Body of pancreas (tissue), 4 donors: ENCODE measurements at regions not wholly inside any gene's neighbourhood (a gene's known extent, or its start where the extent isn't known, plus 50 kb on each side); places are given as distances from the start of the nearest gene placed in this dataset.

Experiments used
- ATAC-seq: fragments of 150-250 bp; one replicate; pipeline ENCODE4 v1.9.1; 2016
- DNase-seq, 4 donors: peaks; one replicate each; pipeline ENCODE4 v3.0.0-alpha.2; 2019
- H3K27ac ChIP-seq, 4 donors: fragments of 200-600 bp; sonication (generic); 1 replicate in 3 of 4; 2 replicates in 1 of 4; pipeline versions ENCODE4 v1.5.1 to v1.6.1; 2016 to 2019; ENCODE audit warnings: mild to moderate bottlenecking in 1 of 4, mixed read lengths in 1 of 4, moderate library complexity in 1 of 4
- H3K27me3 ChIP-seq, 2 donors: fragments of 200-600 bp; sonication (generic); one replicate each; pipeline ENCODE4 v1.6.0; 2016; ENCODE audit warnings: mild to moderate bottlenecking in 1 of 2
- H3K36me3 ChIP-seq, 2 donors: fragments of 200-600 bp; sonication (generic); replicated peaks in 1 of 2; 2 replicates each; pipeline ENCODE4 v1.5.1; 2016; ENCODE audit warnings: low read depth in 2 of 2; ENCODE audit not compliant: insufficient read depth in 1 of 2
- H3K4me1 ChIP-seq: fragments of 200-600 bp; sonication (generic); one replicate; pipeline ENCODE4 v1.6.0; 2016
- H3K4me3 ChIP-seq, 2 donors: fragments of 200-600 bp; sonication (generic); 1 replicate in 1 of 2; 2 replicates in 1 of 2; pipeline ENCODE4 v1.5.1; 2016 to 2019
- H3K9me3 ChIP-seq, 3 donors: fragments of 200-600 bp; sonication (generic); 1 replicate in 2 of 3; 2 replicates in 1 of 3; pipeline ENCODE4 v1.5.1; 2016
- CTCF ChIP-seq, 7 experiments: fragments of 450-650 bp in 4 of 7; fragments of 200-600 bp in 3 of 7; sonication (generic) in 3 of 7; IDR thresholded peaks; one replicate each; pipeline ENCODE4 v1.5.1; 2016 to 2019; ENCODE audit warnings: antibody characterized with exemption in 7 of 7
- POLR2A ChIP-seq, 3 donors: fragments of 450-650 bp; IDR thresholded peaks; one replicate each; pipeline ENCODE4 v1.6.1; 2016; ENCODE audit warnings: antibody characterized with exemption in 3 of 3, mild to moderate bottlenecking in 2 of 3
- WGBS, 2 donors: methylation state at CpG; one replicate each; pipeline ENCODE4 v1.1.5; 2017; 5-methylcytosine and 5-hydroxymethylcytosine counted together
- intact Hi-C: fragments of 100-400 bp; cut with DNase I; formaldehyde crosslinking; loops from one replicate; pipeline ENCODE4 v1.15.1; 2023

DNA sequence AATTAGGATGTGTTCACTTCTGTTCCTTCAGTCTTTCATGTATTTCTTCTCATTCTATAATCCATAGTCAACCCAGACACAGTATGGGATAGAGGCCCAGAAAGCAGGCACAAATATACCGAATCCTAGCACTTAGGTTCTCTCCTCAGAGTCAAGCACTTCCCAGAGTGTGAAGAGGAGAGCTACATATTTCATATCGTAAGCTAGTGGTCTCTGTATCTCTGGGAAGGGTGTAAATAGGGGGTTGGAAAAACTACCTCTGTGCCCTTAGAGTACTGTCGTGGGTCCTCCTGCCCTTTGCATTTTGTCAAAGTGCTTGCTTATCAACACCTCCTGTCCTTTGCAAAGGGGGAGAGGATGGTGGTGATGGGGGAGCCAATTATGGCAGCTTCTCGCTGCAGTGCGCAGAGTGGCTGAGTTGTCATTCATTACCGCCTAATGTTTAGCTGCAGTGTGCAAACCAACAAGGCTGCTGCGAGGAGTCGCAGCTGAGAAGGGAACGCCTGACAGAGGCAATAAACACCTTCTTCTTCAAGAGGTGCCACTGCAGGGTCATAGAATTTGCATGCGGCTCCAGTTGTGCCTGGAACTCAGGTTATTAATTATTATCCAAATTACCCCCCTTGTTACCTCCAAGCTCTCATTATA, 182.7 kb downstream of the NUF2 start:
- 72 to 79% methylated on average over 10 of the region's 10 CpGs for WGBS, 2 donors

DNA sequence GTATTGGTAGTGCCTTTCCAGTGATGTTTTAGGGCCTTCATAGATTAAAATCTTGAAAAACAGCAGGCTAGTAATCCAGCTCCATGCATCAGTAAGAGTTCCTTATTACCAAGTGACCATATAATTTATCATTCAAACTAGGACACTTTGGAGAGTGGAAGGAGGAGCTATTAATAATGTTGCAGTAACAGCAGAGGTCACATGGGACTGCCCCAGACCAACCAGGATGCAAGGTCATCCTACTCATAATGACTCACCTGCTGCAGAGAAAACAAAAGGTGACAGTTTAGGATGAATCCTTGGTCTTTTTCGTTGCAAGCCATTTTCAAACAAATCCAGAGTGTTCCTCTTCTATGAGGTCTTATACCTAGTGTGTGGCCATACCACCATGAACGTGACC, 187.4 kb downstream of the NUF2 start:
- ATAC-seq (no peak), DNase-seq (no peak)
- Histone ChIP-seq H3K4me1 (no peaks in the 10 kb centered on the region), H3K27ac (no peak overlapping the region), H3K9me3 (no peaks in the 10 kb centered on the region), H3K4me3 (no peak overlapping the region), H3K36me3 (no peaks in the 10 kb centered on the region), H3K27me3 (no peaks in the 10 kb centered on the region)
- intact Hi-C loops: no loop called here
- WGBS, 2 donors: 40 to 59% methylated on average over 2 of the region's 2 CpGs
- TF ChIP-seq CTCF (IDR thresholded peaks at IDR 0.05) (no peak), POLR2A (IDR thresholded peaks at IDR 0.05) (no peak)

More for the DNA sequence above, 182.7 kb downstream of the NUF2 start:
- Histone ChIP-seq H3K9me3 (no peaks in the 10 kb centered on the region), H3K36me3 (no peaks in the 10 kb centered on the region), H3K4me3 (no peak overlapping the region), H3K4me1 (no peaks in the 10 kb centered on the region), H3K27me3 (no peaks in the 10 kb centered on the region), H3K27ac (no peak overlapping the region)
- DNase-seq (no peak), ATAC-seq (no peak)
- TF ChIP-seq POLR2A (IDR thresholded peaks at IDR 0.05) (no peak), CTCF (IDR thresholded peaks at IDR 0.05) (no peak)
- intact Hi-C loops: no loop called here

DNA sequence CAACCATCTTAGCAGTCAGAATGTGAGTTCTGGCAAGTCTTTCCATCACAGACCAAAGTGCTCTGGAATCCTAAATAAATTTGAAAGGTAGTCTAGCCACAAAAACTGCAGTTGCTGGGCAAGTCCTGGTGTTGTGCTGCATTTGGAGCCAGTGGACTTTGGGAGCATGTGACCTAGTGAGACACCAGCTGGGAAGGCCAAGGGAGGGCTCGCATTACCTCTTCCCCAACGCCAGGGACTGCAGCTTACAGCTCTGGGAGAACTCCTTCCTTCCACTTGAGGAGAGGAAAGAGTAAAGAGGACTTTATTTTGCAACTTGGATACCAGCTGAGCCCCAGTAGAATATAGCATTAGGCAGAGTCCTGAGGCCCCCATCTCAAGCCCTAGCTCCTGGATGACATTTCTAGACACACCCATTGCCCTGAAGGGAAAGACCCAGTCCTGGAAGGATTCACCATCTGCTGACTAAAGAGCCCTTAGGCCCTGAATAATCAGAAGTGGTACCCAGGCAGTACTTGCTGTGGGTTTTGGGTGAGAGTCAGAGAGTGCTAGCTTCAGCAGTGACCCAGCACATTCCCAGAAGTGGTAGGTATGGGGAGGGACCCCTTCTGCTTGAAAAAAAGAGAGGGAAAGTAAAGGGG, 190.7 kb downstream of the NUF2 start:
- TF ChIP-seq POLR2A (IDR thresholded peaks at IDR 0.05) (no peak), CTCF (IDR thresholded peaks at IDR 0.05) (no peak)
- Histone ChIP-seq H3K4me3 (no peak overlapping the region), H3K27ac (no peak overlapping the region), H3K9me3 (no peaks in the 10 kb centered on the region), H3K36me3 (no peaks in the 10 kb centered on the region), H3K4me1 (no peaks in the 10 kb centered on the region), H3K27me3 (no peaks in the 10 kb centered on the region)
- WGBS, 2 donors: 62 to 66% methylated on average over 2 of the region's 2 CpGs
- DNase-seq (no peak), ATAC-seq (no peak)
- intact Hi-C loops: no loop called here

DNA sequence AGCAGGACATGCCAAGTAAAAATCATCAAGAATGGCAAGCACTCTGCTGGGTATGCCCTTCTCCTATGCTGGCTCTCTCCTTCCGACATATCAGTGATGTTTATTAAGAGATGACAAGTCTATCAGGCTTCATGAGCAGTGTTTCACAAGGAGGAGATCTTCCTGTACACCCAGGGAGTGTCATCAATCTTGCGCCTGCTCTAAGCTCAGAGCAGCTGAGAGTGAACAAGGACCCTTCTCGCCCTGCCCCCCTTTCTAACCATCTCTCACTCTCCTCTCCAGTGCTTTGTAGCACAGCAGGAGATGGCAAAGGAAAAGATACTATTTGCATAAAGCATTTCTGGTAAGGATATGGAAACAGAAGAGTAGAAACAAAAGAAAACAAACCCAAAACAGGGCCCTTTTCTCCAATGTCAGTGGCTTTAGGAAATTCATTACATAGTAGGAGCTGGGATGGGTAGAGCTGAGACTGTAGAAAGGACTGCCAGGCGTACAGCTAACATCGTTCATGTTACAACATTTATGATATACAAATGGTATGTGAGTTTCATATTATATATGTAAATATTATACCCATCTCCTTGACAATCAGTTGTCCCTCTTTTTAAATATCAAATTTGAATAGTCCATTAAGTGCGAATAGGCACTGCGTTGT, 201.7 kb downstream of the NUF2 start:
- TF ChIP-seq CTCF (IDR thresholded peaks at IDR 0.05): no peak
- TF ChIP-seq POLR2A (IDR thresholded peaks at IDR 0.05): no peak
- 76 to 78% methylated on average over 7 of the region's 7 CpGs for WGBS, 2 donors
- ATAC-seq (no peak), DNase-seq (no peak)
- H3K4me3 ChIP-seq: no peak overlapping the region
- H3K27ac ChIP-seq: no peak overlapping the region
- H3K9me3 ChIP-seq: no peaks in the 10 kb centered on the region
- no peaks in the 10 kb centered on the region for H3K4me1 ChIP-seq
- intact Hi-C loops: loop anchor here (10.0 kb wide), 1 partner anchor 1551 kb away; no protein-coding TSS in a partner anchor
- no peaks in the 10 kb centered on the region for H3K27me3 ChIP-seq
- no peaks in the 10 kb centered on the region for H3K36me3 ChIP-seq
